ENCODE measurements at regions not wholly inside any gene's neighbourhood (a gene's known extent, or its start where the extent isn't known, plus 50 kb on each side); places are given as distances from the start of the nearest gene placed in this dataset.

GRCh38 chr4:126539771-126540170 lies 1093.0 kb upstream of the INTU start (continued):
- no peak for TF ChIP-seq ZNF136 (CRISPR knock-in tag; IDR thresholded peaks at IDR 0.05; ENCODE audit: low read depth)
- TF ChIP-seq CREM (IDR thresholded peaks at IDR 0.05): no peak
- TF ChIP-seq CREM (CRISPR knock-in tag; IDR thresholded peaks at IDR 0.05): no peak
- TF ChIP-seq ZNF143 (CRISPR knock-in tag; IDR thresholded peaks at IDR 0.05): no peak
- TF ChIP-seq ZNF510 (CRISPR knock-in tag; IDR thresholded peaks at IDR 0.05; ENCODE audit: low read depth): no peak
- TF ChIP-seq TFE3 (CRISPR knock-in tag; IDR thresholded peaks at IDR 0.05): no peak
- TF ChIP-seq FOXP4 (CRISPR knock-in tag; IDR thresholded peaks at IDR 0.05): no peak
- TF ChIP-seq KLF9 (CRISPR knock-in tag; IDR thresholded peaks at IDR 0.05; ENCODE audit: low read depth): no peak
- no peak for TF ChIP-seq ZNF800 (CRISPR knock-in tag; IDR thresholded peaks at IDR 0.05)

- intact Hi-C loops (cut with micrococcal nuclease; ENCODE audit: unreplicated experiment): no loop called here
- FAIRE-seq (no peak), DNase-seq (ENCODE audit: low spot score) (no peak), ATAC-seq (no peak)
- H3K9me3 ChIP-seq (ENCODE audit: low read length): no peaks in the 10 kb centered on the region
- in situ Hi-C loops (cut with HindIII; ENCODE audit: extremely low pct_ligation_motif_present, low pct_unique_long_range_greater_than_20kb): no loop called here
- H3K9ac ChIP-seq (ENCODE audit: insufficient read depth, low read depth, low read length): no peak overlapping the region
- H4K20me1 ChIP-seq (ENCODE audit: insufficient read depth, low read length): no peaks in the 10 kb centered on the region
- 20% methylated on average over 2 of the region's 2 CpGs for WGBS (ENCODE audit: low lambda C conversion rate)
- no peaks in the 10 kb centered on the region for H3K4me1 ChIP-seq (ENCODE audit: insufficient read depth, low read length)
- BruUV-seq (replicated peaks): no TSS peak
- no peak overlapping the region for H3K4me2 ChIP-seq (ENCODE audit: low read depth, low read length)
- H3K36me3 ChIP-seq (replicated peaks in 1 of 2; ENCODE audit: control insufficient read depth in 1 of 2, insufficient read depth in 2 of 2, low read length in 2 of 2): no peaks in the 10 kb centered on the region
- CTCF ChIA-PET (ENCODE audit: low intra/inter-chr PET ratio, low total read pairs): no interaction called here
- H3K79me2 ChIP-seq (ENCODE audit: insufficient read depth, low read length): no peaks in the 10 kb centered on the region
- H3K27ac ChIP-seq (ENCODE audit: extremely low read length, insufficient read depth, low read length): no peak overlapping the region
- no peak overlapping the region for H3K4me3 ChIP-seq (replicated peaks in 1 of 3; ENCODE audit: insufficient read depth in 1 of 3, low read depth in 2 of 3, low read length in 3 of 3)
- no peaks in the 10 kb centered on the region for H3K27me3 ChIP-seq (ENCODE audit: control insufficient read depth in 1 of 2, insufficient read depth in 2 of 2, low read length in 2 of 2)
- H2AFZ ChIP-seq (ENCODE audit: low read length): no peak overlapping the region
- POLR2A ChIA-PET: no interaction called here
- TF ChIP-seq SALL1 (CRISPR knock-in tag; IDR thresholded peaks at IDR 0.05) (no peak), ZKSCAN1 (IDR thresholded peaks at IDR 0.05; ENCODE audit: low read length) (no peak), CSRNP2 (CRISPR knock-in tag; conservative IDR thresholded peaks at IDR 0.05; ENCODE audit: low read depth) (no peak), ZBTB1 (CRISPR knock-in tag; IDR thresholded peaks at IDR 0.05; ENCODE audit: borderline replicate concordance) (no peak), NFYC (CRISPR knock-in tag; IDR thresholded peaks at IDR 0.05) (no peak), NCOA5 (CRISPR knock-in tag; IDR thresholded peaks at IDR 0.05) (no peak), ZNF280B (CRISPR knock-in tag; IDR thresholded peaks at IDR 0.05; ENCODE audit: borderline replicate concordance) (no peak)
These were observed 1090.9 kb upstream of the INTU start for GRCh38 chr4:126541820-126542219.
